ENCODE measurements at regions not wholly inside any gene's neighbourhood (a gene's known extent, or its start where the extent isn't known, plus 50 kb on each side); places are given as distances from the start of the nearest gene placed in this dataset.

- no peaks in the 10 kb centered on the region for H3K27me3 ChIP-seq
- no peaks in the 10 kb centered on the region for H3K36me3 ChIP-seq
- no peak for TF ChIP-seq CTCF (IDR thresholded peaks at IDR 0.05)
- no peak for TF ChIP-seq EP300 (IDR thresholded peaks at IDR 0.05)
- no peak for TF ChIP-seq POLR2A (IDR thresholded peaks at IDR 0.05)
- H3K27ac ChIP-seq = no peak overlapping the region
- WGBS, 2 donors = 77 to 81% methylated on average over 9 to 10 of the region's 10 CpGs
- DNase-seq (ENCODE audit: low spot score in 2 of 2) = no peak
- no peaks in the 10 kb centered on the region for H3K4me1 ChIP-seq
- H3K9me3 ChIP-seq = peaks cover 0 to 6% (median 0%) of the 10 kb centered on the region in 4 donors
- H3K4me3 ChIP-seq = no peak overlapping the region
Measured at GRCh38 chr11:44483919-44484610, 81.4 kb upstream of the CD82 start.

- Histone ChIP-seq H3K4me3 (no peak overlapping the region), H3K9me3 (peaks cover 0 to 6% (median 0%) of the 10 kb centered on the region in 4 donors), H3K36me3 (no peaks in the 10 kb centered on the region), H3K27me3 (no peaks in the 10 kb centered on the region), H3K27ac (no peak overlapping the region), H3K4me1 (no peaks in the 10 kb centered on the region)
- DNase-seq (ENCODE audit: low spot score in 2 of 2) = no peak
- TF ChIP-seq POLR2A (IDR thresholded peaks at IDR 0.05) (no peak), EP300 (IDR thresholded peaks at IDR 0.05) (no peak), CTCF (IDR thresholded peaks at IDR 0.05) (no peak)
- WGBS, 2 donors = 64 to 75% methylated on average over 6 to 7 of the region's 8 CpGs
Measured at GRCh38 chr11:44488165-44488965, 77.1 kb upstream of the CD82 start.

- no peak for TF ChIP-seq EP300 (IDR thresholded peaks at IDR 0.05)
- TF ChIP-seq CTCF (IDR thresholded peaks at IDR 0.05) = no peak
- TF ChIP-seq POLR2A (IDR thresholded peaks at IDR 0.05) = no peak
- Histone ChIP-seq H3K27me3 (no peaks in the 10 kb centered on the region), H3K4me3 (no peak overlapping the region), H3K27ac (no peak overlapping the region), H3K4me1 (no peaks in the 10 kb centered on the region), H3K9me3 (no peaks in the 10 kb centered on the region), H3K36me3 (no peaks in the 10 kb centered on the region)
- no peak for DNase-seq (ENCODE audit: low spot score in 2 of 2)
Measured at GRCh38 chr11:44493383-44493782, 72.1 kb upstream of the CD82 start.

- Histone ChIP-seq H3K4me3 (no peak overlapping the region), H3K27ac (no peak overlapping the region), H3K36me3 (no peaks in the 10 kb centered on the region), H3K27me3 (no peaks in the 10 kb centered on the region), H3K9me3 (peaks cover 0 to 2% (median 0%) of the 10 kb centered on the region in 4 donors), H3K4me1 (no peaks in the 10 kb centered on the region)
- no peak for TF ChIP-seq POLR2A (IDR thresholded peaks at IDR 0.05)
- no peak for DNase-seq (ENCODE audit: low spot score in 2 of 2)
- 92 to 100% methylated on average over 1 of the region's 1 CpG for WGBS, 2 donors
Measured at GRCh38 chr11:44493930-44494329, 71.5 kb upstream of the CD82 start.

DNA sequence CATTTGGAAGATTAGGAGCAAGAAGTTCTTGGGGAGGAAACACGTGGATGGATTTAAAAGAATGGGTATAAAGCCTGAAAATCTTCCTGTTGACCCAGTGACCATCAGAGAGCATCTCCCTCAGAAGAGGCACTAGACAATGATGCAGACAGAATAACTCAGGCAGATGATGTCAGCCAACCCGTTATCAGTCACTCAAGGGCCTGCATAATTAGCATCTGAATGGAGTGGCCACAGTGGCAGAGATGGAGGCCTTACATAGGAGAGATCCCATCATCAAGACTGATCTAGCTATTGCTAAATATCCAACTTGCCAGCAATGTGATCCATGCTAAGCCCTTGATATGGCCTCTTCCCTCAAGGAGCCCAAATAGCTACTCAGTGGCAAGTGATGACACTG lies 70.7 kb upstream of the CD82 start:
- Histone ChIP-seq H3K4me3 (no peak overlapping the region), H3K9me3 (peaks cover 0 to 6% (median 0%) of the 10 kb centered on the region in 4 donors), H3K27ac (no peak overlapping the region), H3K36me3 (no peaks in the 10 kb centered on the region), H3K4me1 (no peaks in the 10 kb centered on the region), H3K27me3 (no peaks in the 10 kb centered on the region)
- TF ChIP-seq EP300 (IDR thresholded peaks at IDR 0.05) (no peak), POLR2A (IDR thresholded peaks at IDR 0.05) (no peak), CTCF (IDR thresholded peaks at IDR 0.05) (no peak)
- DNase-seq (ENCODE audit: low spot score in 2 of 2) = no peak
- WGBS, 2 donors = 75 to 81% methylated on average over 2 of the region's 2 CpGs

Data from tibial nerve (tissue), 4 donors.